HG02588 (cell line): ENCODE measurements at regions not wholly inside any gene's neighbourhood (a gene's known extent, or its start where the extent isn't known, plus 50 kb on each side); places are given as distances from the start of the nearest gene placed in this dataset.

ENCODE experiments used
- ATAC-seq: cut with Tn5 transposase; IDR thresholded peaks from one replicate; pipeline ENCODE4 v1.9.1; 2021; ENCODE audit warnings: mild to moderate bottlenecking, moderate library complexity; ENCODE audit not compliant: unreplicated experiment

- no peak for ATAC-seq
Measured at GRCh38 chr3:56902468-56903160, 100.9 kb upstream of the ARHGEF3 start.

DNA sequence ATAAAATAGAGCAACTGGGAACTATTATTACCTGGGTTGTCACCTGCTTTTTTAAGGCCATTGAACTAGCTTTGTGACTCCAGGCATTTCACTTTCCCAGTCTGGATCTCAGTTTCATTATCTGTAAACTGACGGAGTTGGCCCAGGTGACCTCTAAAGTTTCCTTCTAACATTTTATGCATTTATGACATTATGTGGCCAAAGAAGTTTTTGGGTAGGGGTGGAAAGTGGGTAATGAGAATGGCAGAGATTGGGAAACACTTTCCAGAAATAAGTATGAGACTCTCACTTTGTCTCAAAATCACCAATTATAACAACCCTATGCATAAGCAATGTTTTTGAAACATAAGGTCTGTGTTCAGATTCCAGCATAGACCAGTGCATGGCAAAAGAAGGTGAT lies 99.1 kb upstream of the ARHGEF3 start:
- no peak for ATAC-seq

DNA sequence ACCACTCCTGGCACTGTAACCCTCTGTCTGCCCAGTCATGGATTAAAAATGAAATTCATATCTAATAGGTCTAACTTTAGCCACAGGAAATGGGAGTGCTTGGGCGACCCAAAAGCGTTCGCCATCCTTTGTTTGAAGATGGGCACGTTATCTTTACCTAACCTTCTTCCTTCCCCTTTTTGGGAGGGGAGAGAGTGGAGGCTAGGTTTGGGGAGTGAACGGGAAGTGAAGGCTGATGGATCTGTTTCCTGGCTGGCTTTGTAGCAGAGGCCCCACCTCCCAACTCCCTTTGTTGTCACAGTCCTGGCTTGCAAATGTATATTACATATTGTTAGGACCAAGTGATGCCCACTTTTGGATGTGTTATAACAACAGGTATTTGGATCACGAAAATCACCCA lies 98.1 kb upstream of the ARHGEF3 start:
- ATAC-seq = no peak

DNA sequence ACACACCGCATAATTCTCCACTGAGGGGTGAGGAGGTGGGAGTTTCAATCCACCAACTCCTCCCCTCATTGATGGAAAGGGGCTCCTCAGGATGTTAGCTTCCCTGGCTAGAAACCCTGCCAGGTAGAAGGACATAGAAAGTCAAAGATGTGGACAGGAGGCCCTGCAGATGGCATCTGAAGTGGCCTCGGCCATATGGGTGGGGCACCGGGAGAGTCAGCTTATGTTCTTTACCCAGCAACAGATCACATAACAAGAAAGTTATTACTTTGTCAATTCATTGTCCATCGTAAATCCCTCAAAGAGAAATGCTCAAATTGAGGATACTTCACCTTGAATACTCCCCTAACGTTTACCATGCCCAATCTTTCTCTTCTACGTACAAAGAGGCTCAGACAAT lies 97.3 kb upstream of the ARHGEF3 start:
- no peak for ATAC-seq

DNA sequence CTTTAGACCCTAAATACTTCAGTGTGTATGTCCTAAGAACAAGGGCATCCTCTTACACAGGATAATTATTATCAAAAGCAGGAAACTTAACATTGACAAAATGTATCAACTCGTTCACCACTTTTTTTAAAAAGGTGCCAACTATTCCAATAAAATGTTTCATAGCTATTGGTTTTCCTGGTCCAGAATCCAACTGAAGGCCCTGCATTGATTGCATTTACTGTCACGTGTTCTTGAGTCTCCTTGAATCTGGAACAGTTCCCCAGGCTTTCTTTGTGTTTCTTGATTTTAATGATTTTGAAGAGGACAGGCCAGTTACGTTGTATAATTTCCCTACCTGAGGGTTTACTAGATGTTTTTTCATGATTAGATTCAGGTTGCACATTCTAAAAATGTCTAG lies 94.6 kb upstream of the ARHGEF3 start:
- ATAC-seq = no peak

DNA sequence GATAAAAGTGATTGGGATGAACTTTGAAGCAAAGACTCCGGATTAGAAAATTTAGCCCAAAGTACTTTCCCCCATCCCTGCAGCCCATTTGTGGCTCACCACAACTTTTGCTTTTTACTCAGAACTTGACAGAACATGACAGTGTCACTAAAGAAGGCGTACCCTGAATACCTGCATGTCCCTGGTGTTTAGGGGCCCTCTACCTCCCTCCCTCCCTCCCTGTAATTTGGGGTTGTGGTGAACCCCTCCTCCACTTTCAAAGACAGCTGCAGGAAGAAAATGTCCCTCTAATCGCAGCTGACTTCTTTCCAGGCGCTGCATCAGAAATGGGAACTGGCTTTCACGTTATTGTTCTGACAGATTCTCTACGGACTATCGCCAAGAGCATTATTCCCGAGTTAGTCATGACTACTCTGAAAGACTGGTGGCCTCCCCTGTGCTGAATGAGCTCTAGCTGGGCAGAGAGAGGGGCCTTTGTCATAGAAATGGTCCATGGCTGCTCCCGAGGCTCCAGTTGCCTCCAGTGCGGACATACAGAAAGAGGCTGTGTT lies 93.2 kb upstream of the ARHGEF3 start:
- ATAC-seq = no peak

DNA sequence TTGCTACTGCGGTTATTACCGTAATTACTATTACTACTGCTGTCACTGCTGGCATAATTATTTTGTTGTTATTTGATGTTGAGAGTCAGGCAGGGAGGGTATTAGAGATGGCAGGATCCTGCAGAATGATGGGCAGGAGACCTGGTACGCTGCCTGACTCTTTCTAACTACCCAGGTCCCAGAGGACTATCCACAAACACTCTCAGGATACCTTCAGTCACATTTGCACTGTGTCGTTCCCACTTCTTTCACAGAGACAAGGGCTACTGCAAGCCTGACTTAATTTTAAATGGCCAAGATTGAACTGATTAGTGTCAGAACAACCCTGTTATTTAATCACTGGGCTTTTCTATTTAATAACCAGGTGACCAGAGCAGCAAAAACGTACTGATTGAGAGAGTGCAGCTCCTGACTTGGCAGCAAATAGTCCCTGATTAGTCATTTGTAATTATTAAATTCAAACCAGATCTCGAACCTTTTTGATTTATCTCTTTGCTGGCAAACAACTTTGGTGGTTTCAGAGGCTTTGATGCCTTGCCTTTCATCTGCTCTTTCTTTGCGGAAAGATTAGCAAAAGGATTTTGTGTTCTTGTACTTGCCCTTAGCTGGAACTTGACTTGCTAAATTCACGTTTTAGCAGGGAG lies 88.8 kb upstream of the ARHGEF3 start:
- ATAC-seq = no peak

- no peak for ATAC-seq
Measured at GRCh38 chr3:56889131-56889530, 87.4 kb upstream of the ARHGEF3 start.

GRCh38 chr3:56887402-56888025 lies 85.8 kb upstream of the ARHGEF3 start:
- ATAC-seq = no peak

DNA sequence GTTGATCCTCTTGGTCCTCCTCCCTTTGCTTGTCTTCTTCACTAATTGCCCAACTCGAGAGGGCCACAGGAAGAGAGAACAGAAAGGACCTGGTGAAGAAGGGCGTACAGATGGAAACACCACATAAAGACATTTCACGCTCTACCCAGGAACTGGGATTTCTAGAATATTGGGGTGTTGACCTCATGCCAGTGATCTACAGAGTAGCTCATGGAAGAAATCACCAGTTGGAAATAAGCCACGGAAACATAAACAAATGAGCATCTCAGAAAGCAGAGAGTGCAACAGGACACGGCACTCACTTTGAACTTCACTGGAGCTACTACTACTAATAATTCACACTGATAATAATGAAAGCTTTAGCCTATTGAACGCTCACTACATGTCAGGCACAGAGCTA lies 84.6 kb upstream of the ARHGEF3 start:
- ATAC-seq = no peak

- no peak for ATAC-seq
Measured at GRCh38 chr3:56885879-56886278, 84.1 kb upstream of the ARHGEF3 start.

GRCh38 chr3:56885453-56885852 lies 83.7 kb upstream of the ARHGEF3 start:
- ATAC-seq = no peak

DNA sequence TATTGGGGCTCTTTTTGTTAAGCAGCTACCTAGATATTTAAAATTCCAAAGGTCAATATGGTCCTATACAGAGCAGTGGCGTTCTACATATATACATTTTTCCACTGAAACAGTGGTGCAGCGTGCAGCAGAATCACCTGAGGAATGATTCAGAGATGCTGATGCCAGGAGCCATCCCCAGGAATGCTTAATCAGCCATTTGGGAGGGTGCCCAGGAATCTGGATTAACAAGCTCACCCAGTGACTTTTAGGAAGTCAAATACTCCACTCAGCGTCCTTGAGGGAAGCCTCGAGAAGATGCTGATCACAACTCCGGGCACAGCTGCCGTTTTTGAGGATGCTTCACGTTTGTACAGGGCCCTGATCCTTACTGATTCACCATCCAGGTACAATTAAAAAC lies 82.6 kb upstream of the ARHGEF3 start:
- ATAC-seq = no peak

DNA sequence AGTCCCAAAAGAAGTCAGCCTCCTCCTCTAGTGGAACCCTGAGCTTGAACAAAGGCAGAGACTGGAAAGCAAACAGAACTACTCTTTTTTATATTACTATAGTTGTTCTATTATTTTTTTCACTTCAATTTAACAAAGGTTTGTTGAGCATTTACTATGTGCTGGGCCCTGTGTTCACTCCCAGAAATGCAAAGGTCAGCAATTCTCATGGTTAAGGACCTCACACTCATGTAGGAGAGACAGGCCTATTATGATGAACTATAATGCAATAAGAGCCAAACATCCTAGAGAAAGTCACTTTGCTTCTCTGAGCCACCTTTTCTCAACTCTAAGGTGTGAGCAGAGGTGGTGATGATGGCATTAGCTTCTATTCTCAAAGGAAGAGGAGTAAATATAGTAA lies 82.1 kb upstream of the ARHGEF3 start:
- ATAC-seq = no peak

DNA sequence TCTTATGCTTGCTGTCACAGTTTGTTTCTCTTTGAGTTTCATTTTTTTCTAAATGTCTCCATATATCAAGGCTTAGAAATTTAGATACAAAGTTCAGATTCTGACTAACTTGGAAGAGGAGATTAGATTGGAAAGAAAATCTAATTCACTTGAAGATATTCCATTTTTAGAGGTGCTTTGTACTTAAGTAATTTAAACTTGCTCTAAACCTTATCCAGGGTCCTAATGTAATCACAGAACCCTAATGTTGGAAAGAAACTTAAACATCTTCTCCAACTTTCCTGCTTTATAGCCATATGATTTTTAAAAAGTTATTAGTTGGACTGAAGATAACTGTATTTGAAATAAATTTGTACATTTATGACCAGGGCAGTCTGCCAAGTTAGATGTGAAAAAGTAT lies 81.1 kb upstream of the ARHGEF3 start:
- no peak for ATAC-seq

DNA sequence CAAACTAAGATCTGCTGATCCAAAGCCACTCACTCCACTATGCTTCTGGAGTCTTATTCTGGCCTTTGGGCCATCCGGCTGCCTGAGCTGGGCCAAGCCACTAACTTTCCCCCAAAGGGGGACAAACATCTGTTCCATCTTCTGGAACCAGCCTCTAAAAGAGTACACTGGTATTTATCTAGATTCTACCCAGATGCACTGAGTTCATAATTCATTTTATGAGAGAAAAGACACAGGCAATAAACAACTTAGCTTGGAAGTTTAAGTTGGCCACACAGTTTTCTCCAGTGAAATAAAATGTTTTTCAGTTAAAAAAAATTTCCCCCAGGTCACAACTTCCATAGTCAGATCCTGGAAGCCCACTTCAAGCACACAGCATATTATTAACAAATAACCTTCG lies 80.1 kb upstream of the ARHGEF3 start:
- no peak for ATAC-seq

DNA sequence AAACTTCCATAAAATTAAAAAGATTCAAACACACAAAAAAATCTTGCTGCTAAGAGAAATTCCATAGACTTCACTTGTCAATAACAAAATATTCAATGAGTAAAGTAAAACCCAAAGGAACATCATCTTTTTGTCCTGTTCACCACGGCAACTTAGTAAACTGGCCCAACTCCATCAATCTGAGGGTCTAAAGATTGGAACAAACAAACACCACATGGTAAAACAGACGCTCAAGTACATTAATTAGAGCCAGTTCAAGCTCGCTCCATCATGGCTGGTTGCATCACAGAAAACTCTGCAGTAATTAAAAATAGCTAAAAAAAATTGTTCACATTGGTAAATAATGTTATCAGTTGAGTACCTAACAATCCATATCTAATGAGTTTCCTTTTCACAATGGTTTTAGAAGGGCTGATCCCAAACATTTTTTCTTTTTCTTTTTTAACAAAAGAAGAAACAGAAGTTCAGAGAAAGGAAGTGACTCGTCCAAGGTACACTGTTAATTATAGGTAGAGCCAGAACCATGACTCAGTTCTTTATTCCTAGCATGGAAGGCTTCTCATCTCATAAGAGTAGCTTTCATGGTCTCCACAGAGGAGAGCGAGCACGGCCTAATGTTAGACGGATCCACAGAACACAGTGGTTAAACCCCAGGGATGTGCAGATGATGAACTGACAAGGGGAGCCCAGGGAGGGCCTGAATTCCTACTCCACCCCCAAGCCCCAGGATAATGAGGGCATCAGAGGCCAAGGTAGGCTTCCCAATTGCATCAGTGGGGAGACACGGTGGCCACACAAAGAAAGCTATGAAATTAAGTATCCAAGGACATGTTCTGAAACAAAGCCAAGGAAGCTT lies 79.2 kb upstream of the ARHGEF3 start:
- no peak for ATAC-seq

- ATAC-seq = no peak
Measured at GRCh38 chr3:56879436-56880215, 77.9 kb upstream of the ARHGEF3 start.

DNA sequence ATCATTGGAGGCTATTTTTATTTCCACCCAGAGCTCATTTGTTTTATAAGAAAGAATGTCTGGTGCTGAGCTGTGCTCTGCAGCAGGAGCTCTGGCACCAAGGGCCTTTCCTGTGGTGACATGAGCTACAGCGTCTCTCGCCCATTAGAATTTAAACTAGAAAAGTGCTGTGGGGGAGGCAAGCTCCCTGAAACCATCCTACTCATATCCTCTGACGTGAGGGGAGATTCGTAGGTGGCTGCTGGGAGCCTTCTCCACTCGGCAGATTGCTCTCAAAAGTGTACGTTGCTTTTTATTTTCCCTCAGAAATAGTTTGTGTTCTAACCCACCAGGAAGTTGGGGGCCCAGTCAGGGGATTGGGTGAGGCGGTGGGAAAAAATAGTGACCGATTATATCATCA lies 76.3 kb upstream of the ARHGEF3 start:
- no peak for ATAC-seq

GRCh38 chr3:56876916-56877315 lies 75.2 kb upstream of the ARHGEF3 start:
- no peak for ATAC-seq
